ENCODE measurements at regions not wholly inside any gene's neighbourhood (a gene's known extent, or its start where the extent isn't known, plus 50 kb on each side); places are given as distances from the start of the nearest gene placed in this dataset.
A peak's percentile ranks its signal among the peaks of the same experiment; 100 is the strongest.

DNA sequence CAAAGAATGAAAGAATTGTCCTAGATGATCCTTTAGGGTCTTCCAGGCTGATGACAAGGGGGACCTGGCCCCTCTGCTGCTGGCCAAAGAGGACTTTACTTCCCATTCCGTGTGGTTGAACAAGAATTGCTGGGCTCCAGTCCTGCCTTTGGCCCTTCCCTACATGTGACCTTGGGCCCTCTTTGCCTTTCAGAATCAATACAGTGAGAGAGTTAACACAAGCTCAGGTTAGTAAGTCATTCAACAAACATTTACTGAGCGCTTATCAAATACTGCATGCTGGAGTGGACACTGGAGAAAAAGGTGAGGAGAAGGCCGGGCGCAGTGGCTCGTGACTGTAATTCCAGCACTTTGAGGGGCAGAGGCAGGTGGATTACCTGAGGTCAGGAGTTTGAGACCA lies 113.1 kb downstream of the C9orf50 start:
- no peak overlapping the region for H3K4me3 ChIP-seq
- H3K27ac ChIP-seq = no peak overlapping the region
- peaks cover 0 to 8% (median 2%) of the 10 kb centered on the region in 4 donors for H3K4me1 ChIP-seq
- no peak for TF ChIP-seq POLR2A (IDR thresholded peaks at IDR 0.05)
- TF ChIP-seq, protein P1, sequence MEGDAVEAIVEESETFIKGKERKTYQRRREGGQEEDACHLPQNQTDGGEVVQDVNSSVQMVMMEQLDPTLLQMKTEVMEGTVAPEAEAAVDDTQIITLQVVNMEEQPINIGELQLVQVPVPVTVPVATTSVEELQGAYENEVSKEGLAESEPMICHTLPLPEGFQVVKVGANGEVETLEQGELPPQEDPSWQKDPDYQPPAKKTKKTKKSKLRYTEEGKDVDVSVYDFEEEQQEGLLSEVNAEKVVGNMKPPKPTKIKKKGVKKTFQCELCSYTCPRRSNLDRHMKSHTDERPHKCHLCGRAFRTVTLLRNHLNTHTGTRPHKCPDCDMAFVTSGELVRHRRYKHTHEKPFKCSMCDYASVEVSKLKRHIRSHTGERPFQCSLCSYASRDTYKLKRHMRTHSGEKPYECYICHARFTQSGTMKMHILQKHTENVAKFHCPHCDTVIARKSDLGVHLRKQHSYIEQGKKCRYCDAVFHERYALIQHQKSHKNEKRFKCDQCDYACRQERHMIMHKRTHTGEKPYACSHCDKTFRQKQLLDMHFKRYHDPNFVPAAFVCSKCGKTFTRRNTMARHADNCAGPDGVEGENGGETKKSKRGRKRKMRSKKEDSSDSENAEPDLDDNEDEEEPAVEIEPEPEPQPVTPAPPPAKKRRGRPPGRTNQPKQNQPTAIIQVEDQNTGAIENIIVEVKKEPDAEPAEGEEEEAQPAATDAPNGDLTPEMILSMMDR (IDR thresholded peaks at IDR 0.05) = no peak
- TF ChIP-seq POLR2AphosphoS5 (IDR thresholded peaks at IDR 0.05) = no peak
- TF ChIP-seq EP300 (IDR thresholded peaks at IDR 0.05) = no peak
- ATAC-seq (ENCODE audit: low FRiP score in 2 of 2) (no peak), DNase-seq (no peak)
- 82 to 84% methylated on average over 5 of the region's 5 CpGs for WGBS, 2 donors
- H3K27me3 ChIP-seq = no peaks in the 10 kb centered on the region
- no peaks in the 10 kb centered on the region for H3K9me3 ChIP-seq
- H3K36me3 ChIP-seq = peaks cover 3 to 23% (median 14%) of the 10 kb centered on the region in 4 donors

DNA sequence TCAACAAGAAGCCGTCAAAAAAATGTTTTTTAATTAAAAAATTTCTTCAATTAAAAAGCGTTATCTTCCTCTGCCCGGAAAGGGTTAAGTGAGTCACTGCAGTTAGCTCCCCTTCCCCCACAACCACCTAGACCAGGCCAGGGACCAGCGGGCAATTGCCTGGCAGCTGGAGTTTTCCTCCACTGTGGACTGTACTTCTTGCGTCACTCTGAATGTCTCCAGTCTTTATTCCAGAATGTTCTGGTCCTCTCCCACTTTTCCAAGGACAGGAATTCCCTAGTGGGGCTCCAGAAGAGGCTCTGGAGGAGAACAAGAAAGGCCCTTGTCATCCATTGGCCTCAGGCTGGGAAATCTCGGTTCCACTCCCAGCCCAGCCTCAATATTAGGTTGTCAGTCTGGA lies 114.0 kb downstream of the C9orf50 start:
- Histone ChIP-seq H3K36me3 (peaks cover 3 to 23% (median 14%) of the 10 kb centered on the region in 4 donors), H3K27me3 (no peaks in the 10 kb centered on the region), H3K4me3 (no peak overlapping the region), H3K27ac (no peak overlapping the region), H3K4me1 (peaks cover 0 to 8% (median 2%) of the 10 kb centered on the region in 4 donors), H3K9me3 (no peaks in the 10 kb centered on the region)
- no peak for TF ChIP-seq EP300 (IDR thresholded peaks at IDR 0.05)
- TF ChIP-seq, protein P1 (IDR thresholded peaks at IDR 0.05) = no peak
- peak in 1 of 2 donors; percentile 3 for TF ChIP-seq POLR2AphosphoS5 (IDR thresholded peaks at IDR 0.05)
- no peak for TF ChIP-seq POLR2A (IDR thresholded peaks at IDR 0.05)
- 59 to 67% methylated on average over 6 of the region's 6 CpGs for WGBS, 2 donors
- ATAC-seq (ENCODE audit: low FRiP score in 2 of 2) (no peak), DNase-seq (no peak)

DNA sequence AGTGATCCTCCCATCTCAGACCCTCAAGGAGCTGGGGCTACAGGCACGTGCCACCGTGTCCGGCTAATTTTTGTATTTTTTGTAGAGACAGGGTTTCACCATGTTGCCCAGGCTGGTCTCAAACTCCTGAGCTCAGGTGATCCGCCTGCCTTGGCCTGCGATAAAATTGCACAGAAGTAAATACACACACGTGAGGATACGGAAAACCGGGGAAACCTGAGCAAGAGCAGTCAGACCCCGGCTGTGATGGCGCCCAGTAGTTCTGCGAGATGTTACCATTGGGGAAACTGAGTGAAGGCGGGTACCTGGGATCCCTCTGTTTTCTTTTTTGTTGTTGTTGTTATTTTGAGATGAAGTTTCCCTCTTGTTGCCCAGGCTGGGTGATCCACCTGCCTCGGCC lies 114.9 kb downstream of the C9orf50 start:
- no peaks in the 10 kb centered on the region for H3K27me3 ChIP-seq
- TF ChIP-seq POLR2A (IDR thresholded peaks at IDR 0.05) (no peak), POLR2AphosphoS5 (IDR thresholded peaks at IDR 0.05) (no peak), EP300 (IDR thresholded peaks at IDR 0.05) (no peak)
- TF ChIP-seq, protein P1 (IDR thresholded peaks at IDR 0.05) = no peak
- ATAC-seq (ENCODE audit: low FRiP score in 2 of 2) (no peak), DNase-seq (no peak)
- peaks cover 3 to 28% (median 14%) of the 10 kb centered on the region in 4 donors for H3K36me3 ChIP-seq
- no peak overlapping the region for H3K27ac ChIP-seq
- 91 to 96% methylated on average over 13 of the region's 13 CpGs for WGBS, 2 donors
- H3K4me1 ChIP-seq = peaks cover 0 to 14% (median 2%) of the 10 kb centered on the region in 4 donors
- H3K4me3 ChIP-seq = no peak overlapping the region
- no peaks in the 10 kb centered on the region for H3K9me3 ChIP-seq

DNA sequence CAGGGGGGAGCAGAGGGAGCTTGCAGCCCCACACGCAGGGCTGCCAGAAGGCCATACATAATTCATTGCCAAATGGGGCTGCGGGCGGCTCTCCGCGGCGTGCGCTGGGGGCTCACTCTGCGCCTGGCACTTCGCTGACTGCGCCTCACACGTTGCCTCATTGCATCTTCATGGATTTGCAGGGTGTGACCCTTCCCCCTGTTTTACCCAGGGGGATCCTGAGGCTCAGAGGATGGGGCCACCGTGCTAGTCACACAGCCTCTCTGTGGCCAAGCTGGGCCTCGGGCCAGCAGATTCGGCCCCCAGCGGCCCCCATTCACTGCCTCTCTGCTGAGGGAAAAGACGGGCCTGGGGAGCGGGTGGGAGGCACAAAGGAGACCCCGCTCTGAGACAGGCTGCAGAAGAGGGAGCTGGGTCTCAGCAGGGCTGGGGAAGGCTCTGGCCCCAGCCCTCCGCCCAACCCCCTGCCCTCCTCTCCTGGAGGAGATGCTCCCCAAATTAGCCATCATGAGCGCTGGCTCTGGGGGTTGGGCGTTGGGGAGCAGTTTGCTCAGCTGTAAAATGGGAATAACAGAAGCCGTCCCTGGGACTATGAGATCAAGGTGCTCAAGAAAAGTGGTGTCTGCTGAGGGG lies 115.5 kb downstream of the C9orf50 start:
- Histone ChIP-seq H3K4me3 (no peak overlapping the region), H3K27me3 (no peaks in the 10 kb centered on the region), H3K4me1 (peaks cover 0 to 14% (median 2%) of the 10 kb centered on the region in 4 donors), H3K9me3 (no peaks in the 10 kb centered on the region), H3K36me3 (peaks cover 3 to 30% (median 14%) of the 10 kb centered on the region in 4 donors), H3K27ac (no peak overlapping the region)
- ATAC-seq (ENCODE audit: low FRiP score in 2 of 2) (no peak), DNase-seq (peak in 1 of 2 donors; percentile 82)
- 92 to 94% methylated on average over 7 to 19 of the region's 22 CpGs for WGBS, 2 donors
- TF ChIP-seq POLR2A (IDR thresholded peaks at IDR 0.05) (no peak), POLR2AphosphoS5 (IDR thresholded peaks at IDR 0.05) (no peak), EP300 (IDR thresholded peaks at IDR 0.05) (no peak)
- TF ChIP-seq, protein P1 (IDR thresholded peaks at IDR 0.05) = no peak

DNA sequence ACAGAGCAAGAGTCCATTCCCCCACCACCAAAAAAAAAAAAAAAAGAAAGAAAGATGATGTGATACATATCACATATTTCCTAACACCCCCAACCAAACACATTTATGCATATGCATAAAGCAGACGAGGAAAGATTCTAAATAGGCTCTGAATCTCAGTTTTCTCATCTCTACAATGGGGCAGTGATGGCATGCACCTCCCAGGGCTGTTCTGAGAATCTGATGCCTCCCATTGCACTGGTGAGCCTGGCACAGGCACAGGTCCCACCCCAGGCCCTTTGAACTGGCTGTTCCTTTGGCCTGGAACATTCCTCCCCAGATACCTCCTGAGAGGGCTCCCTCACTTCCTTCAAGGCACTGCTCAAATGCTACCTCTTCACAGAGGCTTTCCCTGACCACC lies 116.5 kb downstream of the C9orf50 start:
- no peak for TF ChIP-seq POLR2A (IDR thresholded peaks at IDR 0.05)
- TF ChIP-seq, protein P1 (IDR thresholded peaks at IDR 0.05) = no peak
- no peak for ATAC-seq (ENCODE audit: low FRiP score in 2 of 2)
- Histone ChIP-seq H3K4me3 (no peak overlapping the region), H3K9me3 (no peaks in the 10 kb centered on the region), H3K36me3 (peaks cover 3 to 30% (median 15%) of the 10 kb centered on the region in 4 donors), H3K4me1 (peaks cover 0 to 14% (median 2%) of the 10 kb centered on the region in 4 donors), H3K27me3 (no peaks in the 10 kb centered on the region), H3K27ac (no peak overlapping the region)
- 73 to 83% methylated on average over 1 of the region's 1 CpG for WGBS, 2 donors
- no peak for DNase-seq
